GM21723 (cell line): ENCODE measurements at regions not wholly inside any gene's neighbourhood (a gene's known extent, or its start where the extent isn't known, plus 50 kb on each side); places are given as distances from the start of the nearest gene placed in this dataset.

Experiments
- ATAC-seq: cut with Tn5 transposase; IDR thresholded peaks from one replicate; pipeline ENCODE4 v1.9.1; 2021; ENCODE audit warnings: mild to moderate bottlenecking, moderate library complexity; ENCODE audit not compliant: unreplicated experiment

- ATAC-seq = no peak
Measured at GRCh38 chr20:11790046-11790445, 127.6 kb upstream of the BTBD3 start.

GRCh38 chr20:11791316-11791715 lies 126.4 kb upstream of the BTBD3 start:
- ATAC-seq = no peak

GRCh38 chr20:11791835-11792567 lies 125.7 kb upstream of the BTBD3 start:
- no peak for ATAC-seq

GRCh38 chr20:11792568-11792953 lies 125.1 kb upstream of the BTBD3 start:
- no peak for ATAC-seq

- no peak for ATAC-seq
Measured at GRCh38 chr20:11794525-11794924, 123.2 kb upstream of the BTBD3 start.

- ATAC-seq = no peak
Measured at GRCh38 chr20:11795071-11795615, 122.5 kb upstream of the BTBD3 start.

GRCh38 chr20:11796026-11796425 lies 121.7 kb upstream of the BTBD3 start:
- no peak for ATAC-seq

GRCh38 chr20:11797156-11797555 lies 120.5 kb upstream of the BTBD3 start:
- ATAC-seq = no peak

- ATAC-seq = no peak
Measured at GRCh38 chr20:11799281-11799684, 118.4 kb upstream of the BTBD3 start.

GRCh38 chr20:11807054-11808048 lies 110.3 kb upstream of the BTBD3 start:
- ATAC-seq = no peak

GRCh38 chr20:11808841-11809240 lies 108.9 kb upstream of the BTBD3 start:
- no peak for ATAC-seq

GRCh38 chr20:11810311-11811083 lies 107.2 kb upstream of the BTBD3 start:
- ATAC-seq = no peak

GRCh38 chr20:11813106-11813890 lies 104.4 kb upstream of the BTBD3 start:
- ATAC-seq = no peak

- no peak for ATAC-seq
Measured at GRCh38 chr20:11814267-11814666, 103.4 kb upstream of the BTBD3 start.

GRCh38 chr20:11820838-11821237 lies 96.9 kb upstream of the BTBD3 start:
- ATAC-seq = no peak

GRCh38 chr20:11822540-11822794 lies 95.2 kb upstream of the BTBD3 start:
- ATAC-seq = no peak

- ATAC-seq = no peak
Measured at GRCh38 chr20:11826334-11826733, 91.4 kb upstream of the BTBD3 start.

GRCh38 chr20:11832397-11832796 lies 85.3 kb upstream of the BTBD3 start:
- ATAC-seq = no peak

- ATAC-seq = no peak
Measured at GRCh38 chr20:11832851-11833250, 84.8 kb upstream of the BTBD3 start.

GRCh38 chr20:11833825-11834224 lies 83.9 kb upstream of the BTBD3 start:
- no peak for ATAC-seq
